HepG2 (cell line): ENCODE measurements at regions not wholly inside any gene's neighbourhood (a gene's known extent, or its start where the extent isn't known, plus 50 kb on each side); places are given as distances from the start of the nearest gene placed in this dataset.
A peak's percentile ranks its signal among the peaks of the same experiment; 100 is the strongest.

Experiments used
- ADNP ChIP-seq: sonication (generic); formaldehyde crosslinking; IDR thresholded peaks from 2 replicates; pipeline ENCODE4 v1.4.0; 2020; ENCODE audit warnings: missing genetic modification reagents
- ATRX ChIP-seq: sonication (generic); formaldehyde crosslinking; IDR thresholded peaks from 2 replicates; pipeline ENCODE4 v1.4.0; 2020; ENCODE audit warnings: missing genetic modification reagents, borderline replicate concordance
- DPF2 ChIP-seq: sonication (generic); formaldehyde crosslinking; IDR thresholded peaks from 2 replicates; pipeline ENCODE4 v1.4.0; 2020; ENCODE audit warnings: mild to moderate bottlenecking, low read depth, missing genetic modification reagents, borderline replicate concordance
- EP300 ChIP-seq, 3 experiments: sonication (generic) in 1 of 3; formaldehyde crosslinking in 1 of 3; IDR thresholded peaks; 2 replicates each; pipeline versions ENCODE4 v1.5.1 to v1.6.1; 2011 to 2020; ENCODE audit warnings: low read depth in 2 of 3, low read length in 2 of 3, borderline replicate concordance in 1 of 3, improper control_type of control experiment in 1 of 3, mild to moderate bottlenecking in 1 of 3, missing genetic modification reagents in 1 of 3, moderate library complexity in 1 of 3
- GABPB1 ChIP-seq: IDR thresholded peaks from 2 replicates; pipeline ENCODE4 v1.6.1; 2016; ENCODE audit warnings: mild to moderate bottlenecking, missing genetic modification reagents, moderate library complexity, missing compliant biosample characterization
- HMGXB4 ChIP-seq, 2 experiments: sonication (generic) in 1 of 2; formaldehyde crosslinking in 1 of 2; IDR thresholded peaks; 2 replicates each; pipeline versions ENCODE4 v1.4.0 to v1.6.1; 2018 to 2020; ENCODE audit warnings: missing genetic modification reagents in 2 of 2, borderline replicate concordance in 1 of 2, low read depth in 1 of 2, mild to moderate bottlenecking in 1 of 2, missing biosample characterization in 1 of 2
- MTF1 ChIP-seq: sonication (generic); formaldehyde crosslinking; IDR thresholded peaks from 2 replicates; pipeline ENCODE4 v1.5.0; 2020; ENCODE audit warnings: missing genetic modification reagents
- SAFB2 ChIP-seq: sonication (generic); formaldehyde crosslinking; IDR thresholded peaks from 2 replicates; pipeline ENCODE4 v1.5.1; 2020; ENCODE audit warnings: missing genetic modification reagents, low read depth, mild to moderate bottlenecking, borderline replicate concordance
- SP5 ChIP-seq: IDR thresholded peaks from 2 replicates; pipeline ENCODE4 v1.6.1; 2016; ENCODE audit warnings: low read depth, borderline replicate concordance
- TAF1 ChIP-seq: sonication (generic); formaldehyde crosslinking; IDR thresholded peaks from 2 replicates; pipeline ENCODE4 v1.4.0; 2020; ENCODE audit warnings: missing genetic modification reagents
- ZBTB7A ChIP-seq: sonication (generic); formaldehyde crosslinking; IDR thresholded peaks from 2 replicates; pipeline ENCODE4 v1.8.0; 2022; ENCODE audit warnings: mild to moderate bottlenecking, missing genetic modification reagents
- ZEB1 ChIP-seq: IDR thresholded peaks from 2 replicates; pipeline ENCODE4 v1.6.1; 2012; ENCODE audit warnings: mild to moderate bottlenecking, low read depth, inconsistent platforms; ENCODE audit not compliant: insufficient replicate concordance
- ZHX1 ChIP-seq: sonication (generic); formaldehyde crosslinking; IDR thresholded peaks from 2 replicates; pipeline ENCODE4 v1.8.1; 2022; ENCODE audit warnings: low read depth, mild to moderate bottlenecking, missing genetic modification reagents
- ZNF44 ChIP-seq: sonication (generic); formaldehyde crosslinking; IDR thresholded peaks from 2 replicates; pipeline ENCODE4 v1.5.1; 2020; ENCODE audit warnings: mild to moderate bottlenecking, missing genetic modification reagents
- ZNF556 ChIP-seq: sonication (generic); formaldehyde crosslinking; IDR thresholded peaks from 2 replicates; pipeline ENCODE4 v1.4.0; 2020; ENCODE audit warnings: mild to moderate bottlenecking, missing genetic modification reagents, borderline replicate concordance
- ZNF577 ChIP-seq: sonication (generic); formaldehyde crosslinking; IDR thresholded peaks from 2 replicates; pipeline ENCODE4 v1.4.0; 2020; ENCODE audit warnings: mild to moderate bottlenecking, low read depth, missing genetic modification reagents, borderline replicate concordance
- ZNF644 ChIP-seq: IDR thresholded peaks from 2 replicates; pipeline ENCODE4 v1.6.1; 2016; ENCODE audit warnings: low read depth
- TF ChIP-seq, protein P1 (sequence below), 2 experiments: sonication (generic) in 1 of 2; formaldehyde crosslinking in 1 of 2; IDR thresholded peaks; 2 replicates each; pipeline versions ENCODE4 v1.4.0 to v1.6.1; 2016 to 2020; ENCODE audit warnings: borderline replicate concordance in 1 of 2, low read depth in 1 of 2, mild to moderate bottlenecking in 1 of 2, missing genetic modification reagents in 1 of 2

GRCh38 chr11:27201454-27202302, 161.1 kb downstream of the BBOX1 start (continued):
- TF ChIP-seq HMGXB4 (CRISPR knock-in tag; IDR thresholded peaks at IDR 0.05; ENCODE audit: borderline replicate concordance in 1 of 2, low read depth in 1 of 2), result 0 out of 4 replicates have a peak, but pooled peaks of 1 of the 2 experiments have one; percentile 27
- TF ChIP-seq ZNF44, result no peak
- peak; percentile 79; the same call in 1 of the 2 replicates for TF ChIP-seq ZNF644 (CRISPR knock-in tag)
- TF ChIP-seq, protein P1, sequence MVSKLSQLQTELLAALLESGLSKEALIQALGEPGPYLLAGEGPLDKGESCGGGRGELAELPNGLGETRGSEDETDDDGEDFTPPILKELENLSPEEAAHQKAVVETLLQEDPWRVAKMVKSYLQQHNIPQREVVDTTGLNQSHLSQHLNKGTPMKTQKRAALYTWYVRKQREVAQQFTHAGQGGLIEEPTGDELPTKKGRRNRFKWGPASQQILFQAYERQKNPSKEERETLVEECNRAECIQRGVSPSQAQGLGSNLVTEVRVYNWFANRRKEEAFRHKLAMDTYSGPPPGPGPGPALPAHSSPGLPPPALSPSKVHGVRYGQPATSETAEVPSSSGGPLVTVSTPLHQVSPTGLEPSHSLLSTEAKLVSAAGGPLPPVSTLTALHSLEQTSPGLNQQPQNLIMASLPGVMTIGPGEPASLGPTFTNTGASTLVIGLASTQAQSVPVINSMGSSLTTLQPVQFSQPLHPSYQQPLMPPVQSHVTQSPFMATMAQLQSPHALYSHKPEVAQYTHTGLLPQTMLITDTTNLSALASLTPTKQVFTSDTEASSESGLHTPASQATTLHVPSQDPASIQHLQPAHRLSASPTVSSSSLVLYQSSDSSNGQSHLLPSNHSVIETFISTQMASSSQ (IDR thresholded peaks at IDR 0.05; ENCODE audit: low read depth), result no peak
- TF ChIP-seq, protein P1 (CRISPR knock-in tag; IDR thresholded peaks at IDR 0.05; ENCODE audit: borderline replicate concordance), result peak; percentile 71; the same call in 1 of the 2 replicates
- no peak for TF ChIP-seq MTF1 (CRISPR knock-in tag)
- TF ChIP-seq ATRX (CRISPR knock-in tag), result no peak
- TF ChIP-seq ZNF577 (CRISPR knock-in tag), result no peak
- peak; percentile 99 for TF ChIP-seq SP5 (CRISPR knock-in tag)
- TF ChIP-seq SAFB2, result no peak
- 0 out of 2 replicates have a peak, but pooled peaks have one; percentile 17 for TF ChIP-seq ZNF556 (CRISPR knock-in tag)
- no peak for TF ChIP-seq ADNP
- no peak for TF ChIP-seq GABPB1 (CRISPR knock-in tag)
- peak in 1 of 2 experiments; percentile 77; a peak in 2 of 4 replicates for TF ChIP-seq EP300 (IDR thresholded peaks at IDR 0.05; ENCODE audit: low read depth in 2 of 2, low read length in 2 of 2)
- TF ChIP-seq EP300 (CRISPR knock-in tag; IDR thresholded peaks at IDR 0.05; ENCODE audit: borderline replicate concordance), result no peak
- no peak for TF ChIP-seq ZBTB7A (CRISPR knock-in tag)
- peak; percentile 52; the same call in 1 of the 2 replicates for TF ChIP-seq DPF2 (CRISPR knock-in tag)
- peak; percentile 26 for TF ChIP-seq ZEB1
- no peak for TF ChIP-seq TAF1 (CRISPR knock-in tag)
- no peak for TF ChIP-seq ZHX1 (CRISPR knock-in tag)
